H54 (cell line): ENCODE measurements at regions not wholly inside any gene's neighbourhood (a gene's known extent, or its start where the extent isn't known, plus 50 kb on each side); places are given as distances from the start of the nearest gene placed in this dataset.

Experiments used
- DNase-seq: peaks from one replicate; pipeline ENCODE4 v3.0.0; 2011; ENCODE audit warnings: low spot score, mixed read lengths; ENCODE audit not compliant: insufficient read length
- FAIRE-seq: peaks from 3 replicates; lab custom pipeline; 2011; peaks lifted over from hg19 to GRCh38; lab: Jason Lieb, UNC
- POLR2A ChIP-seq: IDR thresholded peaks from 2 replicates; pipeline ENCODE4 v1.6.1; 2011; ENCODE audit warnings: low read depth, mild to moderate bottlenecking, low read length

GRCh38 chr5:88594441-88594840 lies 288.5 kb downstream of the MEF2C start:
- TF ChIP-seq POLR2A: no peak
- FAIRE-seq (no peak), DNase-seq (no peak)

GRCh38 chr5:88588609-88589008 lies 294.4 kb downstream of the MEF2C start:
- no peak for TF ChIP-seq POLR2A
- DNase-seq (no peak), FAIRE-seq (no peak)

GRCh38 chr5:88583471-88583870 lies 299.5 kb downstream of the MEF2C start:
- FAIRE-seq: no peak
- no peak for TF ChIP-seq POLR2A
- no peak for DNase-seq

DNA sequence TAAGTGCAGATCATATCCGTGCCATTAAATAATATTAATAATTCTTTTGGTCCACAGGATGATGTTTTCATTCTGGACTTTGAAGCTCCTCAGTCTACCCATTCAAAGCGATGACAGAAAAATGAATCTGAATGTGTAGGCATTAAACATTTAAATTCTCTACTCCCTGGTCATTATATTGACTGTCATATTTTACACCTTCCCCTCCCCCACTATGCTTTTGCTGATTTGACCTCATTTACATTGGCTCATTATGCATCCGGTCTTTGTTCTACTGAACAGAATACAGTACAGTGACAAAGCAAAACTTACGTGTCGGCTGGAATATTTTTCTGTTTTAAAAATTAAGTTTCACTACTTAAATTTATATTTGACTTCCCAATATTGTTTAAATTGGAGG lies 289.7 kb upstream of the TMEM161B start:
- DNase-seq: no peak
- FAIRE-seq: no peak
- TF ChIP-seq POLR2A: no peak

- DNase-seq: no peak
- no peak for FAIRE-seq
- TF ChIP-seq POLR2A: no peak
Observed at GRCh38 chr5:88557881-88558280, 289.2 kb upstream of the TMEM161B start.

- no peak for TF ChIP-seq POLR2A
- no peak for FAIRE-seq
- no peak for DNase-seq
Observed at GRCh38 chr5:88557131-88557530, 288.5 kb upstream of the TMEM161B start.

GRCh38 chr5:88556406-88556805 lies 287.8 kb upstream of the TMEM161B start:
- FAIRE-seq: no peak
- DNase-seq: no peak
- TF ChIP-seq POLR2A: no peak

DNA sequence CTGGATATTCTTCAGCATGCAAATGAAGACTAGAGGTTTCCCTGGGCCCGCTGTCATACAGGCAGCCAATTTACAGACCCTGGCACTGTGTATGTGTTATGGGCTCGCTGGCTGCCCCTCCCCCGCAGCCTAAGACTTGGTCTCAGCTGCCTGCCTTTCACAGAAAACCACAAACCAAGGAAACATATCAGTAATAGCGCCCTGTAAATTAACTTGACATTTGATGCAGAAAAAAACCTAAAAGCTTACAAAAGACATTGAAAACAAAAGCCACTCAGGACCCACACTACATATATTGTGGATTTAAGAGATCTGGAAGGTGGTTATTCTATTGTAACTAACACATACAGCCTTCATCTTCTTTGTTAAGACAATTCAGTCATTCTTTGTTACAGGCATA lies 287.0 kb upstream of the TMEM161B start:
- TF ChIP-seq POLR2A: no peak
- FAIRE-seq (no peak), DNase-seq (no peak)

DNA sequence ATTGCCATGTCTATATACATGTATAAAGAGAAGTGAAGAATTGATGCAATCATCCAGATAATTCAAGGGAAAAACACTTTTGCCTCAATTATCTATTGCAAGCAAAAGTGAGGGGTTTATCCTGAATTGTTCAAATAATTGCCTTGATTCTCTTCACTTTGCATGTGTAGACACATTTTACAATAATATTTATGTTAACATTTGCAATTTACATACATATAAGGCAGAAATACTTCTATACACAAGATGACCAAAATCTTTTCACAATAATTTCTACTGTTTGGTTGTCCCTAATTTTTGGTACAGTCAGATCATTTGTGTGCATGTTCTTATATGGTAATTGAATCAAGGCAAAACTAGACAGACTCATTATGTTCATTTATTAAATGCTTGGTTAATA lies 285.3 kb upstream of the TMEM161B start:
- FAIRE-seq (no peak), DNase-seq (no peak)
- TF ChIP-seq POLR2A: no peak

DNA sequence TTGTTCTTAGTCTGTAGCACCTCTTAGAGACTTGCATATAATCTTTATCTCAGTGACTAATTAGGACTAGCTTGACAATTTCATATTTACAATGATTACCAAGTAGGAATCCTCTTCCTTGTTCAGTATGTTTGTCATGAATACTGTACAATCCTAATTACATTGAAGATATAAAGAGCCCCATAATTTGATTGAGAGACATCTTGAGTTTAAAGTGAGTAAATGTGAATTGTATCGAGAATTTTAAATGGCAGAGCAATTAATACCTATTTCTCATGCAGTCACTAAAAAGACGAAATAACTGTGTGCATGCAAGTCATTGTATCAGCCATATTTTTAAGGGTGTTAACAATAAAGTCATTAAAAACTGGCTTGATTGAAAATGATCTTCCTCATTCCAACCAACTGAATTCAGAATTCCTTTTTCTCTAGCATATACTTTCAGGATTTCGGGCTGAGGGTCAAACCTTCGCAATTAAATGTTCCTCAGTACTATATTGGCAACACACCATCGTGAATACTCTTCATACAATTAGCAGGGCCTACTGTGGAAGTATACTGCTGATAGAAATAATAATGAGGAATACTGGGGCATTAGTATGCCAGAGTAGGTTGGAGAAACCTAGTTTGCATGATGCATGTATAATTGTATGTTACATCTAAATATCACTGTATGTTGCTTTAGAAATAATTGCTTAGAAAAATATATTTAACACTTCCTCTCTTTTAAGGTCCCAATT lies 284.7 kb upstream of the TMEM161B start:
- DNase-seq: no peak
- TF ChIP-seq POLR2A: no peak
- no peak for FAIRE-seq

DNA sequence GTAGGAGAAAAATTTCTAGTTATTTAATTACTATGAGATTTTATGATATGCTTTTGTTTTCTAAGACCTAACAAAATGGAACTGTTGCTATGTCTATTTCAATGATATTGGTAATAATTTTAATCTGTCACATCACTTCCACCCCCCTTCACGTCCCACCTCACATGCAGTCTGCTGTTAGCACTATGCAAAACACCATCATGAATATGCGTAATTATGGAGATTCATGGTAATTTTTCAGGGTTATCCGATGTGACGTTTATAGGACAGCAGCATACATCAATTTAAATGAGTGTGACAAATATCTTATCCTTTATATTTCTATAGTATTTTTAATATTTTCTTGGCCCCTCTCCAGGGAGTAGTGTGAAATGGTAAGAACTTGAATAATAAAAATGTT lies 283.8 kb upstream of the TMEM161B start:
- DNase-seq: no peak
- no peak for TF ChIP-seq POLR2A
- no peak for FAIRE-seq

- no peak for FAIRE-seq
Observed at GRCh38 chr5:88551724-88552345, 283.2 kb upstream of the TMEM161B start.

GRCh38 chr5:88550736-88551135 lies 282.1 kb upstream of the TMEM161B start:
- FAIRE-seq (no peak), DNase-seq (no peak)
- TF ChIP-seq POLR2A: no peak

More at GRCh38 chr5:88551724-88552345, 283.2 kb upstream of the TMEM161B start:
- no peak for TF ChIP-seq POLR2A
- no peak for DNase-seq

DNA sequence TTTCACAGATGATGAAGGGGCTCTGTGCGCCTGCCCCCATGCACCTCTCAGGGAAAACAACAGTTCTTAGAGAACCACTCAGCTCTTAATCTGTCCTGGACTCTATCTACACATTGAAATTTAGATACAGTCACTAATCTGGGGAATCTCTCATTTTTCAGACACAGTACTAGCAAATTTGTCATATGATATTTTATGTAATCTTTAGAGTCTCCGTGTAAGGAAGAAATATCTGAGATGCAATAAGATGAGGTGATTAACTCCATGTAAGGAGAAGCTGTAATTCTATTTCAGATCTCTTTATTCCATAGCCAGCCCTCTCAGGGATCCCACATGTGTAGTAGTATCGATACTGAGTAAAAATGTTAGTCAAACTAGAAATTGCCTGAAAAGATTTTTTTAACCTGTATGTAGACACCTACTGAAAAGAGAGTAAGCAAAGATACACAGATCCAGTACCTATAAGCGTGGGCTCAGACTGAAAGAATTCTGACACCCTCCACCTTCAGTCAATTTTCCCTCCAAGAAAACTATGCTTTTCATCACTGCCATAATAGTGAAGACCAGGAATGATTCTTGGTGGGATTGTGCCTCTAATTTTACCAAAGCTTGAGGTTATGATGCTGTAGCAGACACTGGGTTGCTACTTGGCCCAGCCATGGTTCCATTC lies 279.6 kb upstream of the TMEM161B start:
- no peak for TF ChIP-seq POLR2A
- FAIRE-seq (no peak), DNase-seq (no peak)
